Smooth muscle cell (in vitro differentiated cells): ENCODE measurements at regions not wholly inside any gene's neighbourhood (a gene's known extent, or its start where the extent isn't known, plus 50 kb on each side); places are given as distances from the start of the nearest gene placed in this dataset.

ENCODE experiments used
- DNase-seq: peaks from one replicate; lab custom pipeline; 2025; ENCODE audit not compliant: unreplicated experiment; lab: John Stamatoyannopoulos, UW
- H2AFZ ChIP-seq: fragments of 200-600 bp; sonication (generic); 2 replicates; pipeline ENCODE4 v1.6.0; 2016; ENCODE audit warnings: antibody characterized with exemption, low read depth, mild to moderate bottlenecking
- H3F3A ChIP-seq: fragments of 200-600 bp; sonication (generic); 2 replicates; pipeline ENCODE4 v1.6.0; 2017; ENCODE audit warnings: antibody characterized with exemption, low read depth
- H3K27ac ChIP-seq: fragments of 200-600 bp; sonication (generic); 2 replicates; pipeline ENCODE4 v1.5.1; 2016; ENCODE audit warnings: low read depth, mild to moderate bottlenecking
- H3K27me3 ChIP-seq: fragments of 200-600 bp; sonication (generic); 2 replicates; pipeline ENCODE4 v1.6.1; 2016; ENCODE audit warnings: low read depth, mild to moderate bottlenecking
- H3K36me3 ChIP-seq: fragments of 200-600 bp; sonication (generic); 2 replicates; pipeline ENCODE4 v1.5.1; 2016; ENCODE audit warnings: low read depth
- H3K4me1 ChIP-seq: fragments of 200-600 bp; sonication (generic); 2 replicates; pipeline ENCODE4 v1.5.1; 2016; ENCODE audit warnings: low read depth
- H3K4me2 ChIP-seq: fragments of 200-600 bp; sonication (generic); 2 replicates; pipeline ENCODE4 v1.6.0; 2016; ENCODE audit warnings: mild to moderate bottlenecking
- H3K4me3 ChIP-seq: fragments of 200-600 bp; sonication (generic); 2 replicates; pipeline ENCODE4 v1.5.1; 2016; ENCODE audit warnings: mild to moderate bottlenecking
- H3K79me2 ChIP-seq: fragments of 200-600 bp; sonication (generic); 2 replicates; pipeline ENCODE4 v1.6.0; 2016; ENCODE audit warnings: low read depth, mild to moderate bottlenecking
- H3K9ac ChIP-seq: fragments of 200-600 bp; sonication (generic); 2 replicates; pipeline ENCODE4 v1.6.0; 2016; ENCODE audit warnings: low read depth
- H3K9me3 ChIP-seq: fragments of 200-600 bp; sonication (generic); replicated peaks from 2 replicates; pipeline ENCODE4 v1.5.1; 2016; ENCODE audit warnings: low read depth
- H4K20me1 ChIP-seq: fragments of 200-600 bp; sonication (generic); 2 replicates; pipeline ENCODE4 v1.6.0; 2016; ENCODE audit warnings: low read depth
- CTCF ChIP-seq: fragments of 200-600 bp; sonication (generic); IDR thresholded peaks from 2 replicates; pipeline ENCODE4 v1.5.1; 2017; ENCODE audit warnings: borderline replicate concordance, mild to moderate bottlenecking, antibody characterized with exemption; ENCODE audit not compliant: insufficient read depth, poor library complexity, severe bottlenecking
- WGBS: methylation state at CpG from one replicate; pipeline ENCODE4 v1.1.7; 2016; ENCODE audit warnings: low lambda C conversion rate; 5-methylcytosine and 5-hydroxymethylcytosine counted together

- Histone ChIP-seq H2AFZ (no peak overlapping the region), H3K4me3 (no peak overlapping the region), H3K4me1 (peaks cover 6% of the 10 kb centered on the region), H3K79me2 (no peaks in the 10 kb centered on the region), H3K9ac (no peak overlapping the region), H3K27ac (no peak overlapping the region), H3F3A (no peaks in the 10 kb centered on the region), H3K27me3 (no peaks in the 10 kb centered on the region), H3K9me3 (no peaks in the 10 kb centered on the region), H3K4me2 (no peak overlapping the region), H4K20me1 (no peaks in the 10 kb centered on the region), H3K36me3 (no peaks in the 10 kb centered on the region)
- DNase-seq: no peak
- TF ChIP-seq CTCF: no peak
- 86% methylated on average over 3 of the region's 3 CpGs for WGBS
Observed at GRCh38 chr14:30085943-30086342, 158.3 kb upstream of the PRKD1 start.

- H3F3A ChIP-seq: no peaks in the 10 kb centered on the region
- no peak overlapping the region for H3K9ac ChIP-seq
- H3K27ac ChIP-seq: no peak overlapping the region
- no peaks in the 10 kb centered on the region for H4K20me1 ChIP-seq
- no peak overlapping the region for H3K4me2 ChIP-seq
- no peak for TF ChIP-seq CTCF
- H3K79me2 ChIP-seq: no peaks in the 10 kb centered on the region
- no peaks in the 10 kb centered on the region for H3K27me3 ChIP-seq
- H2AFZ ChIP-seq: no peak overlapping the region
- no peaks in the 10 kb centered on the region for H3K9me3 ChIP-seq
- no peak overlapping the region for H3K4me3 ChIP-seq
- 91% methylated on average over 4 of the region's 4 CpGs for WGBS
- no peaks in the 10 kb centered on the region for H3K36me3 ChIP-seq
- no peak for DNase-seq
- no peaks in the 10 kb centered on the region for H3K4me1 ChIP-seq
Observed at GRCh38 chr14:30088620-30089019, 161.0 kb upstream of the PRKD1 start.

- H3K27ac ChIP-seq: no peak overlapping the region
- WGBS: 71% methylated on average over 2 of the region's 2 CpGs
- H3K4me3 ChIP-seq: no peak overlapping the region
- DNase-seq: no peak
- H3K79me2 ChIP-seq: no peaks in the 10 kb centered on the region
- H3F3A ChIP-seq: no peaks in the 10 kb centered on the region
- no peaks in the 10 kb centered on the region for H3K36me3 ChIP-seq
- no peak overlapping the region for H3K4me2 ChIP-seq
- no peak for TF ChIP-seq CTCF
- no peaks in the 10 kb centered on the region for H4K20me1 ChIP-seq
- H3K9me3 ChIP-seq: no peaks in the 10 kb centered on the region
- no peaks in the 10 kb centered on the region for H3K27me3 ChIP-seq
- H3K9ac ChIP-seq: no peak overlapping the region
- H2AFZ ChIP-seq: no peak overlapping the region
- H3K4me1 ChIP-seq: no peaks in the 10 kb centered on the region
Observed at GRCh38 chr14:30108975-30109700, 181.5 kb upstream of the PRKD1 start.

GRCh38 chr14:30114051-30114450, 186.4 kb upstream of the PRKD1 start:
- Histone ChIP-seq H3K4me1 (no peaks in the 10 kb centered on the region), H3K4me2 (no peak overlapping the region), H3K27ac (no peak overlapping the region), H2AFZ (no peak overlapping the region), H4K20me1 (no peaks in the 10 kb centered on the region), H3K9me3 (no peaks in the 10 kb centered on the region), H3K27me3 (no peaks in the 10 kb centered on the region), H3F3A (no peaks in the 10 kb centered on the region), H3K4me3 (no peak overlapping the region), H3K79me2 (no peaks in the 10 kb centered on the region), H3K9ac (no peak overlapping the region), H3K36me3 (no peaks in the 10 kb centered on the region)
- no peak for TF ChIP-seq CTCF
- DNase-seq: no peak
